Astrocyte of the cerebellum (primary cell): ENCODE measurements at regions not wholly inside any gene's neighbourhood (a gene's known extent, or its start where the extent isn't known, plus 50 kb on each side); places are given as distances from the start of the nearest gene placed in this dataset.
"Not testable (repeated sequence)": the region's sequence is repeated elsewhere in the genome, so short reads cannot be mapped to it uniquely, and the experiment has no call there.

ENCODE experiments used
- DNase-seq: peaks from one replicate; pipeline ENCODE4 v3.0.0-alpha.2; 2011; ENCODE audit warnings: low read depth
- H3K4me3 ChIP-seq: 2 replicates; pipeline ENCODE4 v1.5.1; 2011; ENCODE audit warnings: mild to moderate bottlenecking, low read depth, low read length, moderate library complexity
- in situ Hi-C: cut with HindIII; loops from 2 replicates; pipeline ENCODE4 v1.10.0; 2017; ENCODE audit warnings: low sequenced_read_pairs
- TF ChIP-seq, protein P1 (sequence below): IDR thresholded peaks from 2 replicates; pipeline ENCODE4 v1.5.1; 2012; ENCODE audit warnings: low read length, low read depth, moderate library complexity, mild to moderate bottlenecking; ENCODE audit errors: missing control alignments

- H3K4me3 ChIP-seq, DNase-seq, in situ Hi-C loops: not testable (repeated sequence)
Measured at GRCh38 chr1:86633306-86633838, 71.0 kb upstream of the SH3GLB1 start.

- in situ Hi-C loops, result no loop called here
- TF ChIP-seq, protein P1, sequence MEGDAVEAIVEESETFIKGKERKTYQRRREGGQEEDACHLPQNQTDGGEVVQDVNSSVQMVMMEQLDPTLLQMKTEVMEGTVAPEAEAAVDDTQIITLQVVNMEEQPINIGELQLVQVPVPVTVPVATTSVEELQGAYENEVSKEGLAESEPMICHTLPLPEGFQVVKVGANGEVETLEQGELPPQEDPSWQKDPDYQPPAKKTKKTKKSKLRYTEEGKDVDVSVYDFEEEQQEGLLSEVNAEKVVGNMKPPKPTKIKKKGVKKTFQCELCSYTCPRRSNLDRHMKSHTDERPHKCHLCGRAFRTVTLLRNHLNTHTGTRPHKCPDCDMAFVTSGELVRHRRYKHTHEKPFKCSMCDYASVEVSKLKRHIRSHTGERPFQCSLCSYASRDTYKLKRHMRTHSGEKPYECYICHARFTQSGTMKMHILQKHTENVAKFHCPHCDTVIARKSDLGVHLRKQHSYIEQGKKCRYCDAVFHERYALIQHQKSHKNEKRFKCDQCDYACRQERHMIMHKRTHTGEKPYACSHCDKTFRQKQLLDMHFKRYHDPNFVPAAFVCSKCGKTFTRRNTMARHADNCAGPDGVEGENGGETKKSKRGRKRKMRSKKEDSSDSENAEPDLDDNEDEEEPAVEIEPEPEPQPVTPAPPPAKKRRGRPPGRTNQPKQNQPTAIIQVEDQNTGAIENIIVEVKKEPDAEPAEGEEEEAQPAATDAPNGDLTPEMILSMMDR, result no peak
- no peak overlapping the region for H3K4me3 ChIP-seq
- DNase-seq, result no peak
Measured at GRCh38 chr1:86633921-86634320, 70.5 kb upstream of the SH3GLB1 start.

DNA sequence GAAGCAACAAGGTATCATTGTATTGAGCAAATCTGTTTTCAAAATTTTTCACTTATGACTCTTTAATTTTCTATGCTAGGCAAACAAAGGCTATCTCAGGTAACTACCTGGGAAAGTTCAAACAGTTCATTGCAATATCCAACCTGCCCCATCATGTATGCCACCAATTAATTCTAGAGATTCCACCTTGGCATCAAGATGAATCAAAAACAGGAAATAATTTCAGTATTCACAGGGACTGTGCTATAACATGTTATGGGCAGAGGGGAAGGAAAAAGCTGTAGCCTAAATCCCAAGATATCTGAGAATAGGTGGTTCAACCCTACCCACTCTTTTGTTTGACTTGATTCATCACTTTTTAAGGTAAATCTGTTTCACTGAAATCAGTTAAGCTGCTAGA lies 67.5 kb upstream of the SH3GLB1 start:
- DNase-seq, result no peak
- no peak overlapping the region for H3K4me3 ChIP-seq
- in situ Hi-C loops, result no loop called here
- TF ChIP-seq, protein P1, result no peak

- no peak for DNase-seq
- TF ChIP-seq, protein P1, result no peak
- in situ Hi-C loops, result no loop called here
- H3K4me3 ChIP-seq, result no peak overlapping the region
Measured at GRCh38 chr1:86640161-86640670, 64.2 kb upstream of the SH3GLB1 start.

DNA sequence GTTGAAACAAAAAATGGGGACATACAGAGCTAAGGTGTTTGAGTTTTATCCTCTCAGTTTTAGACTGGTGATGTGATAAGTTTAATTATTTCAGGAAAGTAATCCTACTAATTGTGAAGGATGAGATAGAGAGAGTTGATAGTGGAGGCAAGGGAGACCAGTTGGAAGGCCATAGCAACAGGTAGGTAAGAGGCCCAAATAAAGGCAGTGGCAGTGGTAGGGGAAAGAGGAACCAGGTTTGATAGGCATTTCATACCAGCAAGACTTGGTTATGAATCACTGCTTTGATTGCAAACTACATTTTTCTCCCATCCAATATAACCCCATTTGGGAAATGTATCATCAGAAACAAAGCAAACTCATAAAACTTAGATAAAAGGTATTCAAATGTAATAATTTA lies 63.1 kb upstream of the SH3GLB1 start:
- TF ChIP-seq, protein P1, result no peak
- no peak overlapping the region for H3K4me3 ChIP-seq
- no peak for DNase-seq
- in situ Hi-C loops, result no loop called here

DNA sequence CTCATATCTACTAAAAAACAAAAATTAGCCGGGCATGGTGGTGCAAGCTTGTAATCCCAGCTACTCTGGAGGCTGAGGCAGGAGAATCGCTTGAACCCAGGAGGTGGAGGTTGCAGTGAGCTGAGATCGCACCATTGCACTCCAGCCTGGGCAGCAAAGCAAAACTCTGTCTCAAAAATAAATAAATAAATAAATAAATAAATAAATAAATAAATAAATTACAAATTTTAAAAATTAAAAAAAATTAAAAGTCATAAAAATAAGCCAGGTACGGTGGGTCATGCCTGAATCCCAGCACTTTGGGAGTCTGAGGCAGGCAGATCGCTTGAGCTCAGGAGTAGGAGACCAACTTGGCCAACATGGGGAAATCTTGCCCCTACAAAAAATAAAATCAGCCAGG lies 59.7 kb upstream of the SH3GLB1 start:
- in situ Hi-C loops, H3K4me3 ChIP-seq, DNase-seq: not testable (repeated sequence)

GRCh38 chr1:86645851-86646250 lies 58.5 kb upstream of the SH3GLB1 start:
- in situ Hi-C loops, result no loop called here
- no peak overlapping the region for H3K4me3 ChIP-seq
- DNase-seq, result no peak
- TF ChIP-seq, protein P1, result no peak

DNA sequence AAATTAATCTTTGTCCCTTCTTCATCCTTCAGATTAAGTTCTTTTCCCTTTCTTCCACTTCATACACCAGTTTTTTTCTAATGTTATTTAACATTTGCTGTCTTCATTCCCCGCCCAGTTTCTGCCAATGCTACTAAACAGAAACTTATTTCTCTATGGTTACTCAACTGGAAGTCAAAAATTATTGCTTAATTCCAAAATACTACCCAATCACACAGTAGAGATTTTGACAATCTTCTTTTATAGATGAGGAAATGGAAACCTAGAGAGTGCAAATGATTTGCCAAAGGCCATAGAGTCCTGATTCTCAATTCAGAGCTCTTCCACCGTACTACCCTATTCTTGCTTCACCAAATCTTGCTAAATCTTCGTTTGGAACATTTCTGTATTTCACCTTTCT lies 58.1 kb upstream of the SH3GLB1 start:
- in situ Hi-C loops, result no loop called here
- DNase-seq, result no peak
- TF ChIP-seq, protein P1, result no peak
- H3K4me3 ChIP-seq, result no peak overlapping the region
